K562 (cell line): ENCODE measurements at regions not wholly inside any gene's neighbourhood (a gene's known extent, or its start where the extent isn't known, plus 50 kb on each side); places are given as distances from the start of the nearest gene placed in this dataset.

Experiments used
- ATAC-seq: fragments of 200-7000 bp; cut with Tn5 transposase; 3 replicates; pipeline ENCODE4 v1.9.1; 2020; ENCODE audit warnings: moderate library complexity
- BruUV-seq: library from RNA; stranded (reverse); fragments of 400-500 nt; replicated peaks from 2 replicates; lab custom pipeline; 2021; lab: Mats Ljungman, UMichigan
- CTCF ChIA-PET: fragments of 300-600 bp; formaldehyde crosslinking; extraction: SDS; loops from one replicate; lab custom pipeline; 2021; ENCODE audit warnings: low intra/inter-chr PET ratio; lab: Yijun Ruan, JAX
- POLR2A ChIA-PET: fragments of 300-600, 350-650 bp; sonication (Branson Sonifier 250); formaldehyde crosslinking; extraction: SDS; loops from one replicate; lab custom pipeline; 2021; ENCODE audit warnings: antibody characterized with exemption, inconsistent platforms; lab: Yijun Ruan, JAX
- DNase-seq, 4 experiments: peaks; one replicate each; pipeline versions ENCODE4 v3.0.0 to v3.0.0-alpha.2; 2011 to 2018; ENCODE audit warnings: low spot score in 3 of 4, mixed read lengths in 3 of 4; ENCODE audit errors: extremely low read depth in 1 of 4
- FAIRE-seq: peaks from 2 replicates; lab custom pipeline; 2011; peaks lifted over from hg19 to GRCh38; lab: Jason Lieb, UNC
- H2AFZ ChIP-seq: 2 replicates; pipeline ENCODE4 v1.6.0; 2011; ENCODE audit warnings: low read depth, low read length, control low read depth, inconsistent platforms
- H3K27ac ChIP-seq: fragments of 200-600 bp; 3 replicates; pipeline ENCODE4 v1.8.0; 2011; ENCODE audit warnings: low read depth, mild to moderate bottlenecking, control low read depth, inconsistent platforms, low read length, moderate library complexity, mixed read lengths; ENCODE audit errors: extremely low read depth
- H3K27me3 ChIP-seq, 2 experiments: fragments of 300-600 bp in 1 of 2; 2 replicates in 1 of 2; 3 replicates in 1 of 2; pipeline versions ENCODE4 v1.6.0 to v1.8.0; 2011; ENCODE audit warnings: inconsistent platforms in 2 of 2, low read length in 2 of 2, mild to moderate bottlenecking in 1 of 2, mixed read lengths in 1 of 2, moderate library complexity in 1 of 2; ENCODE audit not compliant: control insufficient read depth in 2 of 2, insufficient read depth in 2 of 2
- H3K36me3 ChIP-seq: fragments of 300-600 bp; 3 replicates; pipeline ENCODE4 v1.8.0; 2011; ENCODE audit warnings: mild to moderate bottlenecking, low read length, inconsistent platforms; ENCODE audit not compliant: control insufficient read depth, insufficient read depth
- H3K4me1 ChIP-seq, 2 experiments: fragments of 200-600 bp in 1 of 2; replicated peaks in 1 of 2; 2 replicates in 1 of 2; 3 replicates in 1 of 2; pipeline versions ENCODE4 v1.5.1 to v1.8.0; 2011; ENCODE audit warnings: inconsistent platforms in 2 of 2, low read length in 2 of 2, mild to moderate bottlenecking in 1 of 2, mixed read lengths in 1 of 2, moderate library complexity in 1 of 2; ENCODE audit not compliant: control insufficient read depth in 2 of 2, insufficient read depth in 2 of 2
- H3K4me2 ChIP-seq: 2 replicates; pipeline ENCODE4 v1.6.1; 2011; ENCODE audit warnings: low read length, control low read depth, inconsistent platforms, mixed read lengths; ENCODE audit not compliant: insufficient read depth
- H3K4me3 ChIP-seq: fragments of 200-600 bp; sonication (generic), shearing (Covaris generic); 2 replicates; pipeline ENCODE4 v1.5.1; 2016; ENCODE audit warnings: control low read depth, inconsistent platforms
- H3K79me2 ChIP-seq: fragments of 200-600 bp; 3 replicates; pipeline ENCODE4 v1.8.0; 2011; ENCODE audit warnings: low read length, inconsistent platforms; ENCODE audit not compliant: control insufficient read depth, insufficient read depth
- H3K9ac ChIP-seq, 2 experiments: 2 replicates each; pipeline versions ENCODE4 v1.6.0 to v1.6.1; 2011; ENCODE audit warnings: low read depth in 2 of 2, low read length in 2 of 2, control low read depth in 1 of 2, inconsistent platforms in 1 of 2, mild to moderate bottlenecking in 1 of 2, mixed read lengths in 1 of 2; ENCODE audit not compliant: insufficient read depth in 1 of 2
- H3K9me1 ChIP-seq: one replicate; pipeline ENCODE4 v1.6.0; 2011; ENCODE audit warnings: inconsistent platforms, mild to moderate bottlenecking, low read length, moderate library complexity; ENCODE audit not compliant: control insufficient read depth, insufficient read depth
- H3K9me3 ChIP-seq: replicated peaks from 2 replicates; pipeline ENCODE4 v1.5.1; 2011; ENCODE audit warnings: low read depth, low read length, inconsistent platforms; ENCODE audit not compliant: control insufficient read depth, insufficient read depth
- H4K20me1 ChIP-seq: replicated peaks from 2 replicates; pipeline ENCODE4 v1.6.1; 2011; ENCODE audit warnings: low read length, inconsistent platforms, mixed read lengths; ENCODE audit not compliant: control insufficient read depth, insufficient read depth
- ELF2 ChIP-seq: fragments of 250-450 bp; sonication (Bioruptor Pico); IDR thresholded peaks from 2 replicates; pipeline ENCODE4 v1.5.0; 2021; ENCODE audit warnings: mild to moderate bottlenecking
- FOXJ2 ChIP-seq: fragments of 200-800 bp; sonication (Bioruptor generic); IDR thresholded peaks from 2 replicates; pipeline ENCODE4 v1.6.1; 2016; ENCODE audit warnings: missing genetic modification characterization, missing compliant biosample characterization
- USF1 ChIP-seq: sonication (generic); formaldehyde crosslinking; IDR thresholded peaks from 2 replicates; pipeline ENCODE4 v1.9.0; 2022; ENCODE audit warnings: mild to moderate bottlenecking, missing genetic modification reagents
- ZNF253 ChIP-seq: fragments of 250-450 bp; sonication (Bioruptor Pico); conservative IDR thresholded peaks from 2 replicates; pipeline ENCODE4 v1.6.1; 2021; ENCODE audit warnings: mild to moderate bottlenecking
- WGBS: fragments of 100-300 bp; shearing (Covaris generic); methylation state at CpG from one replicate; pipeline ENCODE4 v1.1.6; 2016; ENCODE audit warnings: low coverage, mixed read lengths; ENCODE audit not compliant: insufficient coverage; ENCODE audit errors: missing lambda C conversion rate; 5-methylcytosine and 5-hydroxymethylcytosine counted together
- in situ Hi-C: fragments of 300-500 bp; cut with MboI; formaldehyde crosslinking; loops from 4 replicates; pipeline ENCODE4 v1.15.0; 2018; ENCODE audit warnings: inconsistent platforms, mixed read lengths
- intact Hi-C: fragments of 100-400 bp; cut with micrococcal nuclease; formaldehyde crosslinking; loops from 2 replicates; pipeline ENCODE4 v1.14.2; 2022

GRCh38 chr9:106334081-106334480, 528.9 kb upstream of the ZNF462 start:
- no peak overlapping the region for H2AFZ ChIP-seq
- no peak overlapping the region for H3K4me2 ChIP-seq
- no peak overlapping the region for H3K27ac ChIP-seq
- no peaks in the 10 kb centered on the region for H3K36me3 ChIP-seq
- no peak overlapping the region for H3K9ac ChIP-seq
- ChIA-PET CTCF (no interaction called here), POLR2A (no interaction called here)
- H3K79me2 ChIP-seq: no peaks in the 10 kb centered on the region
- H3K27me3 ChIP-seq: no peaks in the 10 kb centered on the region
- intact Hi-C loops: no loop called here
- FAIRE-seq (no peak), ATAC-seq (no peak), DNase-seq (no peak)
- H3K4me3 ChIP-seq: no peak overlapping the region
- H3K9me1 ChIP-seq: no peaks in the 10 kb centered on the region
- BruUV-seq: no TSS peak
- no peak for TF ChIP-seq FOXJ2
- no peaks in the 10 kb centered on the region for H4K20me1 ChIP-seq
- peaks cover 1% of the 10 kb centered on the region for H3K9me3 ChIP-seq
- H3K4me1 ChIP-seq: no peaks in the 10 kb centered on the region
- 2% methylated on average over 4 of the region's 4 CpGs for WGBS
- in situ Hi-C loops: no loop called here

- H3K79me2 ChIP-seq: no peaks in the 10 kb centered on the region
- TF ChIP-seq ELF2 (CRISPR knock-in tag): no peak
- TF ChIP-seq ZNF253: no peak
- no peak for TF ChIP-seq USF1
- H3K9me3 ChIP-seq: peaks cover 3% of the 10 kb centered on the region; the same call in 1 of the 2 replicates
- POLR2A ChIA-PET: interaction anchor here (0.5 to 0.6 kb wide), 2 partner anchors 26 to 524 kb away, joined by 3 to 4 read pairs; no protein-coding TSS in a partner anchor
- in situ Hi-C loops (no loop called here), intact Hi-C loops (no loop called here)
- no peak overlapping the region for H3K9ac ChIP-seq
- H4K20me1 ChIP-seq: no peaks in the 10 kb centered on the region
- no peak overlapping the region for H3K27ac ChIP-seq
- H2AFZ ChIP-seq: no peak overlapping the region
- CTCF ChIA-PET: no interaction called here
- 0% methylated on average over 2 of the region's 3 CpGs for WGBS
- no peak overlapping the region for H3K4me2 ChIP-seq
- no peak overlapping the region for H3K4me3 ChIP-seq
- H3K36me3 ChIP-seq: no peaks in the 10 kb centered on the region
- H3K9me1 ChIP-seq: no peaks in the 10 kb centered on the region
- DNase-seq: no peak
- ATAC-seq: no peak
- H3K4me1 ChIP-seq: no peaks in the 10 kb centered on the region
- FAIRE-seq: no peak
- no peaks in the 10 kb centered on the region for H3K27me3 ChIP-seq
- BruUV-seq: no TSS peak
Measured at GRCh38 chr9:106339882-106340281, 523.1 kb upstream of the ZNF462 start.
